NAMALWA (cell line): ENCODE measurements at regions not wholly inside any gene's neighbourhood (a gene's known extent, or its start where the extent isn't known, plus 50 kb on each side); places are given as distances from the start of the nearest gene placed in this dataset.

Experiments used
- DNase-seq: peaks from one replicate; pipeline ENCODE4 v3.0.0-alpha.2; 2015; ENCODE audit warnings: low spot score

DNA sequence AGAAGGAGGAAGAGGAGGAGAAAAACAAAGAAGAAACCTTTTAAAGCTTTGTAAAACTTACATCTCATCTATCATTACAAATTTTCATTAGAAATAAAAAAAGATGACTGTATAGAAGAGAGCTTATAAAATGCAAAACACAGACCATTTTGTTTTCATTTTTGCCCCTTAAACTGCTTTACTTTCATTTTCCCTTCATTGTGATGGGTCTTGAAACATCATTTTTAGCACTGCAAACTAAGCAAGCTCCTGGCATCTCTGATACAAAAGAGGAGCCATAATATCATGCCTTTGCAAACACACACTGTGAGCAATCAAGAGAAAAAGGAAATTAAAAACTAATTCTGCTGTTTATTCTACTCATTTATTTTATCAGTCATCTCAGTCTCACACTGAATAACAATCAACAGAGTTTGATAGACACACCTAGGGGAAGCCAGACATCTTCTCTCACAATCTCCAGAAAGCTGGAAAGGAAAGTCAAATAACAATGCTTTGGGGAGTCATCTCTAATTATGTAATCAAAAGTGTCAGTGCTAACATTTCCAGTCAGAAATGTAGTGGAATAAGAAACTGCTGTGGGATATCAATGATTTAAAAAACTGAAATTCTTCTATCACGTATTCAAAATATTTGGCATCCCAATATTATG is 467.7 kb upstream of the FAT3 start:
- no peak for DNase-seq

DNA sequence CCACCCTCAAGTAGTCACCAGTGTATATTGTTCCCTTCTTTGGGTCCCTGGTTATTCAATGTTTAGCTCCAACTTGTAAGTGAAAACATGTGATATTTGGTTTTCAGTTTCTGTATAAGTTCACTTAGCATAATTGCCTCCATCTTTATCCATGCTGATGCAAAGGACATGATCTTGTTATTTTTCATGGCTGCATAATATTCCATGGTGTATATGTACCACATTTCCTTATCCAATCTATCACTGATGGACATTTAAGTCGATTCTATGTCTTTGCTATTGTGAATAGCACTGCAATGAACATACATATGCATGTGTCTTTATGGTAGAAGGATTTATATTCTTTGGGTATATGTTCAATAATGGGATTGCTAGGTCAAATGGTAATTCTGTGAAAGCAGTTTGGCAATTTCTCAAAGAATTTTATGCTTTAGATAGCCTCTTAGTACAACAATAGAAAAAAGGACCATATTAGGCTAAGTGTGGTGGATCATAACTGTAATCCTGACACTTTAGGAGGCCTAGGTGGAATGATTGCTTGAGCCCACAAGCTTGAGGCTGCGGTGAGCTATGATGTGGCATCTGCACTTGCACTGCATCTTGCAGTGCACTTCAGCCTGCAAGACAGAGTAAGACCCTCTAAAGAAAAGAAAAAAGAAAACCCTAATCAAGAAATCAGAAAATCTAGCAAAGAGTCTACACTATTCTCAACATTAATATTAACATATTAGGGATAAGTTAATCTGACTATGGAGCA is 468.5 kb upstream of the FAT3 start:
- DNase-seq = no peak

DNA sequence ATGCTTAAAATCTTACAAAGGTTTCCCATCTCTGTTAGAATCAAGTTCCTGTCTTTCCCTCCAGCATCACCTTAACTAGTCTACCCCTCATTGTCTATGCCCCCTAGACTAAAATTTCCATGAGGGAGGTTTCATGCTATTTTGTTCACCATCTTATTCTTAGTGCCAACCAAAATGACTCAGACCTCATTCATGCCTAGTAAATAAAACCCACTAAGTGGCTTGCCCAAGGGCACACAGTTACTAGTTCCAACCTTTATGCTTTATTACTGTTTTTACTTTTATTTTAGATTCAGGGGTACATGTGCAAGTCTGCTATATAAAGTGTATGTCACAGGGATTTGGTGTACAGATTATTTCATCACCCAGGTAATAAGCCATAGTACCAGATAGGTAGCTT is 469.1 kb upstream of the FAT3 start:
- no peak for DNase-seq

DNA sequence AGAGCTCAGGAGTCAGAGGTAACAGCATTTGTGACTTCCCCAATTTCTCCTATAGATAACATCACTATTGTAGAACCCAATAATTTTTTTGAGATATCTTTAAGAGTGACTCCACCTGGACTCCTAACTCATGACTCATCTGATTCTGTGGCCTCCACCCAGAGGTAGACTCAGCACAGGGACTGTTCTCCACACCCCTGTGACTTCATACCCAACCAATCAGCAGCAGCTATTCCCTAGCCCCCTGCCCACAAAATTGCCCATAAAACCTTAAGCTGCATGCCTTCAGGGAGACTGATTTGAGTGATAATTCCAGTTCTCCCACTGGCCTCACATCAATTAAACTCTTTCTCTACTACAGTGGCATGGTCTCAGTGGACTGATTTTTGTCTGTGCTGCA is 475.4 kb upstream of the FAT3 start:
- DNase-seq = no peak

DNA sequence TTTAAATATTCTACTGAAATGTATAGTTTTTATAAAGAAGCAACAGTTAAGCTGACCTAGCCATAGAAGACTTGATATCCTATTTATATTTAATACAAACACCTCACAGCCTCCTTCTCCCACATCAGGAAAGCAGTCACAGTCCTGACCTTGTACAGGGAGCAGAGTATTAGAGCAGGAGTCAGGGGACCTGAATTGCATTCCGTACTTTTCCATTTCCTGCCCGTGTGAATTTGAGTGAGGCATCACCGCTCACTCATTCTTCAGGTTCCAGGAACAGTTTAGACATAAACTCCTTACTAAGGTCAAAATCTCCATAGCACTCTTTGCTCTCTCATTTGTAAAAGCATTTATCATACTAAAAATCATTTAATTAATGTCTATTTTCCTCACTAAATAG is 482.5 kb upstream of the FAT3 start:
- no peak for DNase-seq

DNA sequence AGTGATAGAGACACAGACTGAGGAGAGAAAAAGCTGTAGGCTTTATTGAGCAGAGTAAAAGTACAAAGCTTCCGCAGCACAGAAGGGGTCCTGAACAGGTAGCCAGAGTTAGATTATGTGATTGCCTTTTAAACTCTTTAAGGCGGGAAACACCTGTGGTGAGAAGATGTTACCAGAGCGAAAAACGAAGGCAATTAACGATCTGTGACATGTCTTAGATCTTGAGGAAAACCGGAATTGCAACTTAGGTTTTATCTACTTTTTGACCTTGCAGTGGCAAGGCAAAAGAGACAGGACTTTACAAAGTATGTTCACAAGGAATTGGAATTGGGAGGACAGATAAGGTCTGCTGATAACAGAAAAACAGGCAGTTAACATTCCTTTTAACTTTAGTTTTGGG is 493.6 kb upstream of the FAT3 start:
- DNase-seq = no peak

DNA sequence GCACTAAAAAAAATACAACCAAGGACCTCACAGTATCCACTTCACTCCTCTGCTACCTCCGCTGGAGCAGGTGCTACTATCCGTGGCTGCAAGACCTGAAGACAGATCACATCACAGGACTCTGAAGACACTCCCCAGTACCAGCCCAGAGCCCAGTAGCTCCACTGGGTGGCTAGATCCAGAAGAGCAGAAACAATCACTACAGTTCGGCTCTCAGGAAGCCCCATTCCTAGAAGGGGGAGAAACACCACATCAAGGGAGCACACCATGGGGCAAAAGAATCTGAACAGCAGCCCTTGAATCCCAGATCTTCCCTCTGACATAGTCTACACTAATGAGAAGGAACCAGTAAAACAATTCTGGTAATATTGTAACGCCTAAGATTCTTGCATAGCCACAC is 494.0 kb upstream of the FAT3 start:
- DNase-seq = no peak

DNA sequence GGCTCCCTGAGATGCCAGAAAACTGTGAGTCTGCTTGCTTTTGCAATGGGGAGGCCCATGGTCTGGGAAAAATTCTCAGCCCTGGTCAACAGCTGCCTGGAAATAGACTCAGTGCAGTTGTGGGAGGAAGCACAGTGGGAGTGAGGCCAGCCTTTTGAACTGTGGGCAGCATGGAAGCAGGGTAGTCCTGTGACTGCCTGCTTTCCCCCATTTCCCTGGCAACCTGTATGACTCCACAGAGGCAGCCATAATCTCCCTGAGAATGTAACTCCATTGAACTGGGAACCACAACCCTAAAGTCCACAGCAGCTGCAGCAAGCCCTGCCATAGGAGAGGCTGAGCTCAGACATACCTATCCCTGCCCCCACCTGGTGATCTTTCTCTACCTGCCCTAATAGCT is 494.6 kb upstream of the FAT3 start:
- DNase-seq = no peak

DNA sequence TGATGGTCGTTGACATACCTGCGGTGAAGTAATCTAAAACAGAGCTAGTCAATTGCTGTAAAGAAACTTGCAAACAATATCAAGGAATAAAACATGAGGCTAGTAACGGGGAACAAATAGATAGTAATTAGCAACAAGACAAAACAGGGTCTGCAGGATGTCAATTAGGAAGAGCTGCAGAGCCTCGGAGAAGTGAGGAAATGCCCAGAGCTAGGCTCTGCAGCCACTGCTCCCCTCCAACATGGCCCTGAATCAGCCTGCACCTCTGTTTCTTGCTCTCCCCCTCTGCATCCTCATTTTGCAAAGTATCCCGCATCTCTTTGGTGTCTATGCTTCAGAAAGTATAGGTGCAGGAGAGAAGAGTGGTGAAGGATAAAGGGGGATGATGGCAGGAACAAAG is 507.4 kb upstream of the FAT3 start:
- DNase-seq = no peak

DNA sequence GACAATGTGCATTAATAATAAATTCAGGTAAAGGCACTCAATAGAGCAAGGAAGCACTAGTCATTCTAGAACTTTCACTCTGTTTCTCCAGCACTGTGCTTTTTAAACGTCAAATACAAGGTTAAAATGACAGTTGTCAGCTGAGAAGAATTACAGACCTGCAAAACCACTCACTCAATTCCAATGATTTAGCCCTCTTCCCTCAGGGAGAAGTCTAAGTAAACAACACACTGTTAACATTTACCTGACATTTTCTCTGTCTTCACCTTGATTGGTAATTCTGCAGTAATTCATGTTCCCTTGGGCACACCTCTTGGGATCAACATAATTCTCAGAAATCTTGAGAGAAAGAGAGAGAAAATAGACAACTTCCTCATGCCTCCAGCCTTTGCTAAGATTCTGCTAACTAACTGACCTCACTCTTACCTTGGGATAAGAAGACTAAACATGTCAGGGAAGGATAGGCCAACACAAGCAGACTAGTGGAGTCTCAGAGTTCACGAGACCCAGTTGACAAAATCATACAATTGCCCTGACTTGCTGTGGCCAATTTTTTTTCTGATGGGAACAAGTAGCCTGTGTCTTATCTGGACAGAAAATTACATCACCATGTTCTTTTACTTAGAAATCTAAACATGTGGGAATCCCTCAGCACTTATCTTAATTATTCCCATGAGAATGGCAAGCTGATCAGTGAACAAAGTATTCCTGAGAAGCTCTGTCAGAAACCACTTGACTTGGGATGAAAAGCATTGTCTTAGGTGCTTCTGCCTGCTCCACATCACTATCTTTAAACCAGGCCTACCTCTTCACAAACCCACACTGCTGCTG is 516.8 kb upstream of the FAT3 start:
- no peak for DNase-seq

DNA sequence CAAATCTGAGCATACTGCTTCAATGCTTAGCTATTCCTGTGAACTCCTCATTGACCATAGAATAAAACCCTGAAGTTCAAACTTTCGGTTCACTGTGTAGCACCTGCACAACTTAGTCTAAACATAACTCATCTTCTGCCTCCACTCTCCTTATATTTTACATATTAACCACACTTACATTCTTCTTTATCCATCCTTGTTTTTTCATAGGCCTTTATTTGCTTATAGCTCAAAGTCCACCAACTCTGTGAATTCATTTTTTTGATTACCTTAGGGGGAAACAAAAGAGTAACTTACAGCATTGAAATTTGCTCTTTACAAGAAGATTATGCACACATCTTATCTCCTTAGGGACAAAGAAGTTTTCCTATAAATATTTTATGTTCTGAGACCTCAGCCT is 521.6 kb upstream of the FAT3 start:
- no peak for DNase-seq

DNA sequence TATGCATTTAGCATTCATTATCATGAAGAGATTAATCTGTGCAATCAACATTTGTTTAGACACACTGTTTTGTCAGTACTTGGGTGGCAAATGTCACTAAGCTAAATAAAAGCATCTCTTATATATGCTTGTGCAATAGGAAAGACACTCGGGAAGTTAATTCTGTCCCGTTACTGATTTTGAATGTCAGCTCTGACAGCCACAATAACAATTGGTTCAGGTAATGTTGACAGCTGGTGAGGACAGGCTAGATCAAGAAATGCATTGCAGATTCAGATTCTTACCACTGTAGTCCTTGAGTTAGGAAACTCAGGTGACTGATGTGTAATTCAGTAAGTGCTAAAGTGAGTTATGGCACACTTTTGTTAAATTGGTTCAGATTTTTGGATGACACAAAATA is 523.8 kb upstream of the FAT3 start:
- no peak for DNase-seq

DNA sequence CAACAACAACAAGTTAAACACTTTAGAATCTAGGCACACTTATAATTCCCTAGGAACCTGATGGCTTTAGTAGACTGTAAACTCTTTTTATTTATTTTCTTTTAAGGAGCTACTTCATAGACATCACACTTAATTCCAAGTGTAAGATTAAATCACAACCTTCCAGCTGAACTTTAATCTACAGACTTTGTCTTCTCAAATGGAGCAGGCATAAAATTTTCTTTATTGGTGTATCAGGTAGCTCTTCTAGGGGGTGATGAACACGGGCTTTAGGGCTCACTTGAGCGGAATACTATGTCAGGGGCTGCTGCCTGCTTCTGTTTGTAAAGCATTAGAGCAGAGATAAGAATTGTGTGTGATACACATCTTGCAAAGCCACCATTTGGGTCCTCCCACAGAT is 525.8 kb upstream of the FAT3 start:
- no peak for DNase-seq

DNA sequence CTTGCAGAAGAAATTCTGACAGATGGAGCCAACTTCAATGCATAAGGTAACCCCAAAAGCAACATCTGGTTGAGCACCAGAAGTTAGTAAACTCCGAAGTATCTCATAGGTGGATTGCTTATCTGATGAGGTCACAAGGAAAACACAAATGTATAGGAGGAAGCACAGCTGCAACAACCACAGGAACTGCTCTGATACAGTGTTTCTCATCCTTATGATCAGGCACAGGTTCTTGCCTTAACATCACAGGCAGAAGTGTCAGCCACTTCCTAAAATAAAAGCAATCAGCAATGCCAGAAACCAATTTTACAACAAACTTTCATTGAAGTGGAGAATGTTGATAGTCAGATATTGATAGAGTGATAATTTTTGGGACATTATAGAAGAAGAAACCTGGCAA is 530.3 kb upstream of the FAT3 start:
- no peak for DNase-seq

DNA sequence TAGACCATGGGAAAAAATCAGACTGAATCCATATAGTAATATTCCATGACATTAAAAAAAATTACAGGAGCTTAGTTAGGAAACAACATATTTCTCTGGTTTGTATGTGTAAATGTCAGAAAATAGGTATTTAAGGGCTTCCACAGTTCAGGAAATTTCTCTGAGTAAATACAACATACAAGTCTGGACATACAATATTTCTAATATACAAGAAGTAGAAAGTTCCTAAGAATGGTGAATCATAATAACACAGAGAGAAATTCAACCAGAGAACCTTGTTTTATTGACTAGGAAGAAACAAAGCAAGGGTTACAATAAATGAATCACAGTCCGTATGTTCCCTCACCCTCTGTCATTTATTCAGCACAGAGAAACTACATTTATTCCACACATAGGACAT is 532.7 kb upstream of the FAT3 start:
- no peak for DNase-seq

DNA sequence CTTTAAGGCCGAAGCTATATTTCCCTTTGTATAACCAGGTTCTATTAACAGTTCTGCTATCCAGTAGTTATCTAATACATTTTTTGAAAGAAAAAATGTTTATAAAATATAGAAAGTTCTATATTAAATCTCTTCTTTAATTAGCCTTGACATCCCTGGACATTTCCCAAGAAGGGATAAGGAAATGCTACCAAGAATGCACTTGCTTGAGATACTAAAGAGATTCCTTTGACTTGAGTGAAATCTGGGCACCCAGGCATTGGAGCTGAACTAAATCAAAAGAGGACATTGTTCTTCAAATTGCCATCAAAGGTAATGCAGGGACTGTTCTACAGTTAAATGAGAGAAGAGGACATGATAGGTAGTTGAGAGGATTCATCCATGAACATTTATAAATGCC is 535.9 kb upstream of the FAT3 start:
- DNase-seq = no peak

DNA sequence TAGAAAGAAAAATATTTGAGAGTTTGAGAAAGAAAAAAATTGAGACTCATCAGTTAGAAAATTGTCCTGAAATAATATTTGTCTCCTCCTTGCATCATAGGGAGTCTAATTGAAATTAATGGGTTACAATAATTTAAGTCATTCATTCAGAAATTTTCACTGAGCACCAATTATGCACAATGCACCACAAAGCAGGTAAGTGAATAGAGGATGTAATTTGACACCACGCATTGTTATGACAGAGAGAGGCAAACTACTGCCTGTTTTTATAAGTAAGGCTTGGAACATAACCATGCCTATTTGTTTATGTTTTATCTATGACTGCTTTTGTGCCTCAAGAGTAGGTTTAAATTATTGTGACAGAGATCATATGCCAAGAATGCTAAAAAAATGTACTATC is 537.9 kb upstream of the FAT3 start:
- no peak for DNase-seq

DNA sequence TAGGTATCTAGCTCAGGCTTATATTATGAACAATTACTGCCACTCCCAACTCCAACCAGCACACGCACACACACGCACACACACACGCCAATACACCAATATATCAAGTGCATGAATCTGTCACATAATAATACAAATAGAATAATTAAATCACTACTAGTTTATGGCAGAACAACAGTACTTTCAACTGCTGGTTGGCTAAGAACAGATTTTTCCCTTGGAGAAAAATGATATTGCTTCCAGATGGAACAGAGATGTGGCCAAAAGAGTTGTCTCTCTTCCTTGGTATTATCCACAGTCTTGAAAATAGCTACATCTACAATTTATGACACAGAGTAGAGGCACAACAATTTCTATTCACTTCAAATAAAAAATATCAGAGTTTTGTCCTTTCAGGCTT is 538.3 kb upstream of the FAT3 start:
- no peak for DNase-seq

DNA sequence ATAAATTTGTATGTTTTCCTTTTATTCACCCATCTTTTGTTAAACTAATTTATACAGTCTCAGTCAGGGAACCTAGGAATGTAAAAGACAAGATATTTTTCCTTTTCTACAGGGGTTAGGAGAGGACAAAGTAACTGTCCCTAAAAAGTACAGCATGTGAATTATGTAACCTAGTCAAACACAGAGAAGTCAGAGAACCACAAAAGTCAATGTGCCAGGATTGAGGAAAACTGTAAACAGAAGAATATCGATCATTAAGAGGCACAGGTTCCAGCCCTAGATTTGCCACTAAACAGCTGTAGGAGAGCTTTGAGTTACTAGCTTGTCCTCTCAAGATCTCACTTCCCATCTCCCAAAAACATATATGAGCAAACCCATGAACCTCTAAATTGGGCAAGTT is 550.9 kb upstream of the FAT3 start:
- no peak for DNase-seq

DNA sequence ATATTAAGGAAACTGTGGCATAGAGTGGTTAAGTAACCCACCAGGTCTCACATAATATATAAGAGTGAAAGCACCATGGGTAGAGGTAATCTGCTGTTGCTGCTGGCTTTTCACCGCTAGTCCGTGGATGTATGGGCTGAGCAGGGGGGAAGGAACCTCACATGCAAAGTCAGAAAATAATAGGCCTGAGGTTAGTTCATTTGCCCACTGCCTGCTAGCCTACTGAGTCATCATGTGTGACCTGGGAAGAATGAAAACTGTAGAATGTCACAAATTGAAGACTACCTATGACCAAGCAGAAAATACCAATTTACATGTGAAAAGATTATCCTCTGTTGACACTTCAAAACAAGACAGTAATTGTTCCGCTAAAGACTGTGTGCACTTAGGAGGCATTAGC is 560.1 kb upstream of the FAT3 start:
- no peak for DNase-seq

DNA sequence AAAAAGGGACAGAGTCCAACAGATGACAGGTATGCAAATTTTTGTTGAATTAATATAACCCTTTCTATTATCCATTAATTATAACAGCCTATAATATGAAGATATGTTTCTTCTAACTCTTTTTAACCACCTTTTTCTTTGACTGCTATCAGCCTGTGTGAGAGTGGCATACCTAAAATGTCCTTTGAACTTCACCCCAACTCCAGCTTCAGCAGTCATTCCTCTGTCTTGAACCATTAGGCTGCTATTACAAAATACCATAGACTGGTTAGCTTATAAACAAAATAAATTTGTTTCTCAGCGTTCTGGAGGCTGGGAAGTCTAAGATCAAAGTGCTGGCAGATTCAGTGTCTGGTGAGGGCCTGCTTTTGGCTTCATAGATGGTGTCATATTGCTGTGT is 564.6 kb upstream of the FAT3 start:
- no peak for DNase-seq

DNA sequence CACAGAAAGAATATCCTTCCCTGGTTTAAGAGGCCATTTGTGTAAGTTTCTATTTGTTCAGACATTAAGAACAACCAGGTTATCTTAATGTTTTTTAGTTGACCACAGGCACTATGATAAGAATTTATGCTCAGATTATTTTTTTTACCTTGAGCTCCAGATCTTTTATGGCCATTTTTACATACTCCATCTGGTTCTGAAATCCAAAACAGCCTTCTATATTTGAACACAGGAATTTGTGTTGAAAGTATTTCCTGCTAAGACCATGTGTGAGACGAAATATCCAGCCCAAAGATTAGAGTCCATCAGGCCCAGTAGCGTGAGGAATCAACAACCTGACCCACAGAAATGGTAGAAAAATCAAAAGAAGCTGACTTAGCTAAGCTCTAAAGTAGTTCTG is 569.9 kb upstream of the FAT3 start:
- no peak for DNase-seq

DNA sequence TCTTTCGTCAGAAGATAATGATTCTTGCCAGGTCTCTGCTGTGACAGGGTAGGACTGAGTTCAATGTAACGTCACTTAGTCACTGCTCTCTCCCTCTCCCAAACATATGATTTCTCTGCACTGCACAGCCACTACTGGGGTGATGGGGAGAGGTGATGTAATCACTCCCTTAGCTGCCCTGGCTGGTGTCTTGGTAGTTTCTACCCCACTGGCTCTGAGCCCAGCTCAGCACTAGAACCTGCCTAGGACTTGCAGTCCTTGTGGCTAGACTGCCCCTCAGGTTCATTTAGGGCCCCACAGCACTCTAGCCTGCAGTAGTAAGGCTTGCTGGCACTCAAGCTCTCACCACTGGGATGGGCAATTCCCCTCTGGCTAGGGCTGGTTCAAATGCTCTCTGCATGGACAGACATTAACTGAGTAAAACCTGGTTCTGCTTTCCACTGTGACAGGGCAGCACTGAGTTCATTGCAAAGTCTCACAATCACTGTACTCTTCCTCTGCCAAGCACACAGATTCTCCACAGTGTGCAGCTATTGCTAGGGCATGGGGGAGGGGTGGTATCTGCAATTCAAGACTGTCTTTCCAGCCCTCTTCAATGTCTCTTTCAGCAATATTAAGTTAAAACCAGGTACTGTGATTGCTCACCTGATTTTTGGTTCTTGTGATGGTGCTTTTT is 571.4 kb upstream of the FAT3 start:
- DNase-seq = no peak
